NCI-H460 (cell line): ENCODE measurements at regions not wholly inside any gene's neighbourhood (a gene's known extent, or its start where the extent isn't known, plus 50 kb on each side); places are given as distances from the start of the nearest gene placed in this dataset.
"Not testable (repeated sequence)": the region's sequence is repeated elsewhere in the genome, so short reads cannot be mapped to it uniquely, and the experiment has no call there.

Source experiments
- DNase-seq: peaks from one replicate; pipeline ENCODE4 v3.0.0-alpha.2; 2016; ENCODE audit warnings: low read depth; ENCODE audit errors: extremely low read depth

DNA sequence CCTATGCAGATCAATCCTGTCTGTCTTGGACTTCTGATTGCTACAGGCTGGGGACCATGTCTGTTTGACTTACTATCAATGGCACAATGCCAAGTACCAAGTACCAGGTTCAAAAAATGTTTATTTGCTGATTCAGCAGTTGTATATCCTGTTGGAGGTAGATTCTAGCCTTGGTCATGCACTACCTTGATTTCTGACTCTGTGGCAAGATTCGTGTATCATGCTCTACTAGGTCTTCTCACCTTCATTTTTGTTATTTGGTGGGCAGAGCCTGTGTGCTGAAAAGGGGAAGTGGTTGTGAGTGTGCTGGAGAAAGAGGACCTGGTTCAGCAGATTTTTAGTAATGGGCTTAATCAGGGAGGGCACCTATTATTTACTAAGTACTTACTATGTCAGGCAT is 192.4 kb upstream of the MYLIP start:
- no peak for DNase-seq

DNA sequence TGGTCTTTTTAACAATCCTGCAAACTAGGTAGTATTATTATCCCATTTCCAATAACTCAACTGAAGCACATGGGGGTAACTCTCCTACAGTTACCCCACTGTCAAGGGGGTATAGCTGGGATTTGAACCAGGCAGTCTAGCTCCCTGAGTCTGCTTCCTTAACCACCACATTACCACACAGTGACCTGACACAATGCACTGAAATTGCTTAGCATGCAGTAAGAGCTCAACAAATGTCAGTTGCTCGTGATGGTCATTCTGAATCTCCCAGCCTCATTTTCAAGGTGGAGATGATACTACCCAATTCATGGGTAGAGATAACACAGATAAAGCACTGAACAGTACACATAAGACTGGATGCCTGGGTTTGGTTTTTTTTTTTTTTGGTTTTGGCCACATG is 193.2 kb upstream of the MYLIP start:
- no peak for DNase-seq

DNA sequence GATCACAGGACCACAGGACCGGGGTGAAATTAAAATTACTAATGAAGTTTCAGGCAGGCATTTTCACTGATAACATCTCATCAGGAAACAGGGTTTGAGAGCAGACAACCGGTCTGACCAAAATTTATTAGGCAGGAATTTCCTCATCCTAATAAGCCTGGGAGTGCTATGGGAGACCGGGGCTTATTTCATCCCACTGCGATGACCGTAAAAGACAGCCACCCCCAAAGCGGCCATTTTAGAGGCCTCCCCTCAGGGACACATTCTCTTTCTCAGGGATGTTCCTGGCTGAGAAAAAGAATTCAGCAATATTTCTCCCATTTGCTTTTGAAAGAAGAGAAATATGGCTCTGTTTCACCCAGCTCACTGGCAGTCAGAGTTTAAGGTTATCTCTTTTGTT is 197.2 kb upstream of the MYLIP start:
- DNase-seq, result not testable (repeated sequence)

DNA sequence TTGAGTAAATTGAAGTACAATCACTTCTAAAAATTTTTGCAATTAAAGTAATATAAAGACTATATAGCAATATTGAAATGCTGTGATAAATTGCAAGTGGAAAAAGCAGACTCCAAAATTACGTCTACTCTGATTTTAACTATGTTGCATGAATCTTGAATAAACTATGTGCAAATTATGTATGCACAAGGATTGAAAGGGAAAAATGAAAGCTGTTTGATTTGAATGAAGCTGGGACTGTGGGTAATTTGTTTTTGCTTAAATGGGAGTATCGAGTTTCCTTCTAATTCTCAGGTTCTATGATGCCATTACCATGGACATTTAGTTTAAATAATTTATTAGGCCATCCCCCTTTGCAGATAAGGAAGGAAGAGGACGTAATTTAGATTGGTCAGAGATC is 198.7 kb upstream of the MYLIP start:
- DNase-seq, result no peak

DNA sequence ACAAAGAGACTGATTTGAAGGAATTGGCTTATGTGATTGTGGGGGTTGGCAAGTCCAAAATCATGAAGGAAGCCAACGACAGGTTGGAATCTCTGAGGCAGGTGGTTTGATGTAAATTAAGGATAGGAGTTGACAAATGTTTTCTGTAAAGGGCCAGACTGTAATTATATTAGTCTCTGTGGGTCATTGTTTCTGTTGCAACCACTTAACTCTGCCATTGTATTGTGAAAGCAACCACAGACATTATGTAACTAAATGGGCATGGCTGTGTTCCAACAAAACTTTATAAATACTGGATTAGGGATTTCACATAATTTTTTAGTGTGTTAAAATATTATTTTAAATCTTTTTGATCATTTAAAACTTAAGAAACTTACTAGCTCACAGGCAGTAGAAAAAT is 199.2 kb upstream of the MYLIP start:
- DNase-seq, result no peak

DNA sequence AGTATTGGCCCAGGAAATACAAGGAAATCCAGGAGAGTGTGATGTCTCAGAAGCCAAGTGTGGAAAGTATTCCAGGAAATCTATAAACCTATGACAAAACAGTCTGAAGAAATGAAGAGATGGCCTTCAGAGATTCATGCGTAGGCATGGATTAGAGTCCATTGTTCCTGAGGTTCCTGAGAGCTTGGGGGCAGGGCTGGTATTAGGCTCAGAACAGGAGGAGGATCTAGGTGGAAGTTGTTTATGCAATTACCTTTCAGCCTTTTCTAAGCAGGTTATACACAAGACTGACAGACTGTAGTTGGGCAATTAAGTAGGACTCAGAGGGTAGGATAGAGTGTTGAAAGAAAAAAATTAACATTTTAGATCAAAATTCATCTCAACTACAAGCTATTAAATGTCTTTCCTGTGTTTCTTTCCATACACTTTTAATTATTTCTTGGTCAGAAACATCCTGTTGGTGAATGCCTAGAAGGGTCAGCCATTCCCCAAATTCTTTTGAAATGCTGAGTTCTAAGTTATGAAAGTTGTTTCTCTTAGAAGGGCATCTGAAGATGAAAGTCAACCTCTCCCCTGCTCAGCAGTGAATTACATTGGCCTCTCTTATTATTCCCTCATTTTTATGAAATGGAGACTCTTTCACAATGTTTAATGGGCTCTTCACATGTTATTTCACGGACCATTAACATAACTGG is 201.2 kb upstream of the MYLIP start:
- no peak for DNase-seq

DNA sequence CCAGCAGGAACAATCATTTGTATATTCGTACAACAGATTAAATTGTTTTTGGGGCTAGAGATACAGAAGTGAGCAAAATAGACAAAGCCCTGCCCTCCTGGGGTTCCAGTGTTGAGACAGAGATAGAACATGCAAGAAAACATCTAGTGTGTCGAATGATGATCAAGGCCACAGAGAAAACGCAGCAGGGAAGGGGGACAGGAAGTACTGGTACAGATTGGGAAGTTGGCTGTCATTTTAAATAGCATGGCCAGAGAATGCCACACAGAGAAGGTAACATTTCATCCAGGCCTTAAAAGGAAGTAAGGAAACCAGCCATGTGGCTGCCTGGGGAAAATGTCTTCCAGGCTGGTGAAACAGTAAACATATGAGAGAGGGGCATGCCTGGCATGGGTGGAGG is 202.6 kb upstream of the MYLIP start:
- no peak for DNase-seq

DNA sequence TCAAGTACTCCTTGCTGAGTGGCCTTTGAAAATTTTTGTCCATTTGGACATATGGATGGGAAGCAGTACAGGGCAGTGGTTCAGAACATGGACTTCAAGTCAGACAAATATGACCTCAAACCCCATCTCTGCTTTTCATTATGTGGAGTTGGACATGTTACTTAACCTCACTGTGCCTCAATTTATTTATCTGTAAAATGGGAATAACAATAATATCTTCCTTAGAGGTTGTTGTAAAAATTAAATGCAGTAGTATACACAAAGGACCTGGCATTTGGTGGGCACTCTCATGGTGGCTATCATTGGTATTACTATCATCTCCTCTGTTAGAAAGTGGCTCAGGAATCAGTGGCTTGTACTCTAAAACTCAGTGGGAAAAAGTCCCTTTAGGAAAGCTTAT is 204.0 kb upstream of the MYLIP start:
- DNase-seq, result no peak

DNA sequence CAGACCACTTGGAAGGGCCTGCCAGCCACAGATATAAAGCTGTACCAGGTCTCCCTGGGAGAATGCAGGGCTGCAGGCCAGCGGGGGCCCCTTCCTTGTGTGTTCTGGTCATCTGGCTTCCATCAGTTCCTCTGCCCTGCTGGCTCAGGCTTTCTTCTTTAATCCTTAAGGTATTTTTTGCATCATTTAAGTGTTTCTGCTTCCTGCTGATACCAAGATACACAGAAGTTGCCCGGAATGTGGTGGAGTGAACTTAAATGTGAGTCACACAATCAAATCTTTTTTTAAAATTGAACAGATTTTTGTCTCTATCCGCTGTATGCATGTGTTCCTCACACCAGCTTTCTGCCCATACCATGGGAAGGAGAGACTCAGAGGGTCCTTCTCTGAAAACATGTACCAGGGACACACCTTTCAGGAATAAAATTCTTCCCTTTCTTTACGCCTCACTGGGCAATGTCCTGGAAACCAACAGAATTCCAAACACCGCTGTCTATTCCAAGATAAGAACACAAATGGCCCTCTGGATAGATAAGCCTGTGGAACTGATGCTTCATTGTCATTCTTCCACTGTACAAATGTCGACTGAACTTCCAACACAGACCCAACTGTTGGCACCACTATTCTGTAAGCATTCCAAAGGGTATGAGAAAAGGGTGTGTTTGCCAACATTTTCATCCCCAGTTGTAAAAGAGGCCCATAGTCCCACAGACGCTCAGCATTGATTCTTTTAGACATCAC is 206.2 kb upstream of the MYLIP start:
- no peak for DNase-seq

DNA sequence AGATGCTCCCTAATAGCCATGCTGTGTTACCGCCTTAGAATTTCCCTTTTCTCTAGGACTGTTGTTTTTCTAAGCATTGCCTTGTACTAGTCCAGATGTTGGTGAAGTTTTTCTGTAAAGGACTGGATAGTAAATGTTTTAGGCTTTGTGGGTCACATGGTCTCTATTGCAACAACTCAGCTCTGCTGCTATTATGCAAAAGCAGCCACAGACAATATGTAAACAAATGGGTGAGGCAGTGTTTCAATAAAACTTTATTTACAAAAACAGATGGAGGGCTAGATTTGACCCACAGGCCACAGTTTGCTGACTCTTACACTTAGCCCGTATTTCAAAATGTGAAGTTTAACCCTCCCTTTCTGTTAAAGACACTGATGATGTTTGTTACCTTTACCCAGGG is 207.6 kb upstream of the MYLIP start:
- DNase-seq, result no peak

DNA sequence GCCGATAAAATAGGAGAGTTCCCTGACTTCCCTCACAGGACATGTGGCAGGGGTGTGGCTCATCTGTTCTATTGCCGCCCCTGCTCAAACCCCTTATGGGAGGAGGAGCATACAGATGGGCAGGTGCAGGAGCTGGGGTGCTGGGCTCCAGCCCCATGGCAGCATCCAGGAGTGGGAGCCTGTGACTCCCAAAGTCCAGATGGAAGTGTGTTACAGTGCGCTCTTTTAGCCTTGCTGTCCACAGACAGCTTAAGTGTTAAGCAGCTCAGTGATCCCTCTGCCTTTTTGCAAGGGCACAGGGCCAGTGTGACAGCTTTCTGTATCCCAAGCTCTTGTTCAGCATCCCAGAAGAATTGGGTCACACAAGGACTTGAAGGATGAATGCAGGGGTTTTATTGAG is 212.3 kb upstream of the MYLIP start:
- DNase-seq, result no peak

DNA sequence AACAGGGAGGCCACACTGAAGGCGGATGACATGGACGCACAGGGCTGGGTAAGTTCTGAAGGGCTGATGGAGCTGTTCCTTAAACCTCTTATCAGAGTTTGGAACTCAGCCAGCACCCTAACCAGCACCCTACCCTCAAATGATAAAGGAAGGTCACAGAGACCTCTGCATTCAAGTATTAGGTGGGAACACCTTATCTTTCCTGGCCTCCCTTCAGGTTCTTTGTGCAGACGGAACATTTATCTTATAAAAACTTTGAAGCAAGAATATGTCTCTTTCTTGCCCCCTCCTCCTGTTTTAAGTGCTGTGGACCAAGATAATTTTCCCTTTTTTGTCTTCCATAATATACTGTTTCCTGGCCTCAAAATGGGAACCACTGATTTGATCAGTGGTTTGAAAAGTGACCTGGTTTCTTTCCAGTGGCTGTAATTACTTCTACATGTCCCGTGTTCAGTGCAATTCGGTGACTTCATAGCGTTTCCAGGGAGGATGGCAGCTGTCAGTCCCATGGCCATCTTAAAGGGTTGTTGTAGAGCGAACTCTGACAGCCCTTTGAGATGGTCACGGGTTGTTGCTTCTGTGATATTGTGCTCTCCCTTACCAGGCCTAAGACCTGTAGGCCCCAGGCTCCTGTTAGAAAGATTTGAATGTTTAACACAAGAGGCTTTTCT is 213.2 kb upstream of the MYLIP start:
- no peak for DNase-seq

DNA sequence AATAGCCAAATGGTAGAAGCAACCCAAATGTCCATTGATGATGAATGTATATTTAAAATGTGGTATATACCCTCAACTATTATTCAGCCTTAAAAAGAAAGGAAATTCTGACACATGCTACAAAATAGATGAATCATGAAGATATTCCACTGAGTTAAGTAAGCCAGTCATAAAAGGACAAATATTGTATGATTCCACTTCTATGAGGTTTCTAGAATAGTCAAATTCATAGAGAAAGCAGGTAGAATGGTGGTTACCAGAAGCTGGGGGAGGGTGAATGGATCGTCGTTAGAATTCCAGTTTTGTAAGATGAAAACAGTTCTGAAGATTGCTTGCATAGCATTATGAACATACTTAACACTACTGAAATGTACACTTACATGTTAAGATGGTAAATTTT is 214.3 kb upstream of the MYLIP start:
- no peak for DNase-seq

DNA sequence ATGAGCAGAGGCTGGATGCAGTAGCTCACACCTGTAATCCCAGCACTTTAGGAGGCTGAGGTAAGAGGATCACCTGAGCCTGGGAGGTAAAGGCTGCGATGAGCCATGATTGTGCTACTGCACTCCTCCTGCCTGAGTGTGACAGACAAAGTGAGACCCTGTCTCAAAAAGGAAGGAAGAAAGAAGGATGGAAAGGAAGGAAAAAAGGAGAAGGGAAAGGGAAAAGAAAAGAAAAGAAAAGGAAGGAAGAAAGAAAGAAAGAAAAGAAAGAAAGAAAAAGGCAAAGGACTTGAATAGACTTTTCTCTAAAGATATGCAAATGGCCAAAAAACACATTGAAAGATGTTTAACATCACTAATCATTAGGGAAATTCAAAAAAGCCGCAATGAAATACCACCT is 215.3 kb upstream of the MYLIP start:
- DNase-seq, result no peak

DNA sequence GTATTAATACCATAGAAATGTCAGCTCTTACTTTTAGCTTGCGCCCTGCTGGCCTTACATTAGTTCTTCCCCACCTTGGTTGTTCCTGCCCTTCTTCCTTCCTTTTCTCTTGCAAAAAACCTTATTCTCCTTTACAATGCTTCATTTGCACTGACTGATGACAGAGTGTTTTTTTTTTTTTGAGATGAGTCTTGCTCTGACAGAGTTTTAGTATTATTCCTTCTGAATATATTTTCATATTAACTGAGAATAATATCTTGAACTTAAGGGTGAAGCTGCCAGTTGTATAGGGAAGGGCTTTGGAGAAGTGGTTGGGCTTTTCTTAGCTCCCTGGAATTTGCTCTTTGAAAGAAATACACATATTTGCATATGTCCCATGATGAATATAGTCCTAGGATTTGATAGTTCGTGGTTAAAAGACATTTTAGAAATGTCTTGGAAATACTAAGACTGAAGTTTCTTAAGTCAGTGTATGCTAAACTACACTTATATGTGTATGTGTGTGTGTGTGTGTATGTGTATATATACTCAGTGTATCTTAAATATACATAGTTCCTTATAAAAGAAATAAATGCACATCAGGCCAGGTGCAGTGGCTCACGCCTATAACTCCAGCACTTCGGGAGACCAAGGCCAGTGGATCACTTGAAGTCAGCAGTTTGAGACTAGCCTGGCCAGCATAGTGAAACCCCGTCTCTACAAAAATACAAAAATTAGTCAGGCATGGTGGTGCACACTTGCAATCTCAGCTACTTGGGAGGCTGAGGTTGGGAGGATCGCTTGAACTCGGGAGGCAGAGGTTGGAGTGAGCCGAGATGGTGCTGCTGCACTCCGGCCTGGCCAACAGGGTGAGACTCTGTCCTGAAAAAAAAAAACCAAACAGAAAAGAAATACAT is 216.1 kb upstream of the MYLIP start:
- DNase-seq, result no peak

DNA sequence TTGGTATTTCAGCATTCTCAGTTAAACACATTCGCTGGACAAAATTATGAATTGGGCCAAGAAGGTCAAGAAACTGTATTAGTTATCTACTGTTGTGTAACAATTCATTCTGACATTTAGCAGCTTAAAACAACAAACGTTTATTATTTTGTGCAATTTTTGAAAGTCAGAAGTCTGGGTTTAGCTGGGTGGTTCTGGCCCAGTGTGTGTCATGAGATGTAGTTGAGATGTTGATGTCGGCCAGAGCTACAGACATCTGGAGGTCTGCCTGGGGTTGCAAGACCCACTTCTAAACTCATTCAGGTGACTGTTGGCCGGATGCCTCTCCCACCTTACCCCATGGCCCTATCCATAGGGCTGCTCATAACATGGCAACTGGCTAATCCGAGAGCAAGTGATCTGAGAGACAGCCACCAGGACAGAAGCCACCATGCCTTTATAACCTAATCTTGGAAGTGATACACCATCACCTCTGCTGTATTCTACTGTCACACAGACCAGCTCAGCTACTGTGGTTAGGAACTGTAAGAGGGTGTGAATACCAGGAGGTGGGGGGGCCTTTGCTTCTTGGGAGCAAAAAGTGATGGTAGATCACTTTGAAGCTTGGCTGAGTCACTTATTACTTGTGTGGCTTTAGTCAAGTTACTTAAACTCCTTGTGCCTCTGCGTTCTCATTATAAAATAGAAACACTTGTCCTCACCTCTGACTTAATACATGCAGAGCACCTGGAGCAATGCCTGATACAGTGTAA is 217.0 kb upstream of the MYLIP start:
- DNase-seq, result no peak

DNA sequence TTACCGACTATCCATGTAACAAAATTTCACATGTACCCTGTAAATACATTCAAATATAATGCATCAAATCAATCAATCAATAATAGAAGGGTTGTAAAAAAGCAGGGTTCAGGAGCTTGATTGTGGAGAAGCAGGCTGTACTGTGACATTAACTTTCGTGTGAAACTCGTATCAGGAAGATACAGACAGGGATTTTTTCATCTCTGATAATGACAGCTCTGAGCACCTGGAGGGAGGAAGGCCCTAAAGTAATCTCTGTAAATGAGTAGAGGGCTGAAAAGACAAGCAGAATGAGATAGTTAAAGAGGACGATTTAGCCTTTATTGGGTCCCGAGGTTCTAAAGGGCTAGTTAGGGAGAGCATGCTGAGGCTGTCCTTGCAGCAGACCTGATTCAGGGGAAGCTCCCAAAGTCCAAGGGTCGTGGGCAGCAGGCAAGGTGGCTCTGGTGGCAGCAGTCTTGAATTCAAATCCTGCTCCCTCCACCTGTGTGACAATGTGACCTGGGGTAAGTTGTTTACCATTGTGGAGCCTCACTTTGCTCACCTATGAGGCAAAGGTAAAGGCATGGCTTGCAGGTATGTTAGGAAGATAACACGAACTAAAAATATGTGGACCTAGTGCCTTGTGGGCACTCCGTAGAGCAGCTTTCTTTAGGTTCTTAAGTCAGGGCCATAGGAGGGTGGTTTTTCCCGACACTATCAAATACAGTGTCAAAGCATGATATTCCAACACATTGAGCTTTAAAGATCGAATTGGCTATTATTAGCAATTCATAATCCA is 219.4 kb upstream of the MYLIP start:
- DNase-seq, result no peak

DNA sequence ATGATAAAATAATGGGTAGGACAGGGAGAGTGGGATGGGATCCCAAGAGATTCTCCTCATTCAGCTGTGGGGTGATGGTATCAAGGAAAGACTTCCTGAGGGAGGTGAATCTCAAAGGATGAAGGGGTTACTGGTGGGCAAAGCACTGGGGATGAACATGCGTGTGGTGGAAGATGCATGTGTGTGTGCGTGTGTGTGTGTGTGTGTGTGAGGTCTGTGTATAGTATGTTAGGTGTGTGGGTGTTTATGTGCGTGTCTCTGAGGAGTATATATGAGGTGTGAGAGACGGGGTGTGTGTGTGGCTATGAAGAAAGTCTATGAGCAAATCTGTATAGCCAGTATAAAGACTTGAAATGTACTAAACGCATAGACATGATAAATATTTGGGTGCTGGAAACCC is 220.0 kb upstream of the MYLIP start:
- no peak for DNase-seq

DNA sequence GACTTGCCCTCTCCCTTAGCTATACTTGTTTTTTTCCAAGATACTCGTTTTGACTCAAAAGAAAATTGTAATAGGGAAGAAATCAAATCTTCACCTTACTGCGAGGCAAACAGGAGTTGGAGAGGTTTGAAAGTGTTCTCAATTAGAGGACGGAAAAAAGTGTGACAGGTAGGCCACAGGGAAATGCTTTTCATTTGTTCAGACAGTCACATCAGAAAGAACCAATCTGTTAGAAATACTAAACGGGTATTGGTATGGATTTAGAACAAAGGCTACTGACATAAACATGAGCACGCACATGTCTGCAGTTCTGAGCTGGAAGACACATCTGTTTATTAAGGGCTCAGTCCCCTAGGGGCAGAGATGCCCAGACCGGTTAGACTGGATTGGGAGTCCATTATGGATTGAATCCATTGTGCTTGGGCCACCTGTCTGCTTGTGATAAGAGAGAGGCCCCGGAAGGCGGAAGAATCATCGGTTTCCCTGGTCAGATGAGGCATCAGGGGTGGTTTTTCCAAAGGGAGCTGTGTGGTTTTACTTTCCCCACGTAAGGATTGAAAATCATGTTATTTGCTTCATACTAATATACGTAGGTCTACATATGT is 220.9 kb upstream of the MYLIP start:
- no peak for DNase-seq
